ENCODE measurements at regions not wholly inside any gene's neighbourhood (a gene's known extent, or its start where the extent isn't known, plus 50 kb on each side); places are given as distances from the start of the nearest gene placed in this dataset.

- TF ChIP-seq CTCF (IDR thresholded peaks at IDR 0.05) (no peak), POLR2A (IDR thresholded peaks at IDR 0.05) (no peak)
Measured at GRCh38 chr2:198950803-198951202, 506.9 kb downstream of the SATB2 start.
